DOHH2 (cell line): ENCODE measurements at regions not wholly inside any gene's neighbourhood (a gene's known extent, or its start where the extent isn't known, plus 50 kb on each side); places are given as distances from the start of the nearest gene placed in this dataset.

Source experiments
- H3F3A ChIP-seq: fragments of 200-600 bp; sonication (generic), shearing (Covaris generic); 2 replicates; pipeline ENCODE4 v1.6.0; 2016; ENCODE audit warnings: antibody characterized with exemption, mild to moderate bottlenecking; ENCODE audit not compliant: control insufficient read depth, insufficient read depth
- H3K27ac ChIP-seq: fragments of 200-600 bp; sonication (generic); 2 replicates; pipeline ENCODE4 v1.5.1; 2014; ENCODE audit warnings: low read depth, mild to moderate bottlenecking, low read length, moderate library complexity
- H3K27me3 ChIP-seq: fragments of 200-600 bp; sonication (generic); 2 replicates; pipeline ENCODE4 v1.6.1; 2014; ENCODE audit warnings: mild to moderate bottlenecking, low read length, mixed read lengths; ENCODE audit not compliant: control insufficient read depth
- H3K36me3 ChIP-seq: fragments of 200-600 bp; sonication (generic); 2 replicates; pipeline ENCODE4 v1.6.1; 2014; ENCODE audit warnings: mild to moderate bottlenecking, low read length, moderate library complexity, mixed read lengths; ENCODE audit not compliant: control insufficient read depth
- H3K4me1 ChIP-seq: fragments of 200-600 bp; sonication (generic); 2 replicates; pipeline ENCODE4 v1.6.1; 2014; ENCODE audit warnings: mild to moderate bottlenecking, low read length, mixed read lengths; ENCODE audit not compliant: control insufficient read depth
- H3K4me2 ChIP-seq: fragments of 200-600 bp; sonication (generic); 2 replicates; pipeline ENCODE4 v1.6.0; 2014; ENCODE audit warnings: mild to moderate bottlenecking, low read length, moderate library complexity
- H3K4me3 ChIP-seq: fragments of 200-600 bp; sonication (generic); 2 replicates; pipeline ENCODE4 v1.5.1; 2014; ENCODE audit warnings: mild to moderate bottlenecking, low read length, mixed read lengths
- H3K79me2 ChIP-seq: fragments of 200-600 bp; sonication (generic); 2 replicates; pipeline ENCODE4 v1.6.1; 2014; ENCODE audit warnings: mild to moderate bottlenecking, low read length, mixed read lengths; ENCODE audit not compliant: control insufficient read depth
- H3K9me2 ChIP-seq: fragments of 200-600 bp; sonication (generic); replicated peaks from 2 replicates; pipeline ENCODE4 v1.6.1; 2014; ENCODE audit warnings: mild to moderate bottlenecking, low read length, mixed read lengths; ENCODE audit not compliant: control insufficient read depth
- H3K9me3 ChIP-seq: fragments of 200-600 bp; sonication (generic); 2 replicates; pipeline ENCODE4 v1.6.1; 2014; ENCODE audit warnings: antibody characterized with exemption, low read length, mixed read lengths; ENCODE audit not compliant: control insufficient read depth, insufficient read depth
- H4K20me1 ChIP-seq: fragments of 200-600 bp; sonication (generic); 2 replicates; pipeline ENCODE4 v1.6.0; 2014; ENCODE audit warnings: low read depth, mild to moderate bottlenecking, antibody characterized with exemption, low read length, moderate library complexity; ENCODE audit not compliant: control insufficient read depth, insufficient read depth
- CTCF ChIP-seq: fragments of 200-600 bp; sonication (generic); IDR thresholded peaks from one replicate; pipeline ENCODE4 v1.5.1; 2014; ENCODE audit warnings: antibody characterized with exemption, mild to moderate bottlenecking, low read depth, low read length; ENCODE audit not compliant: poor library complexity, severe bottlenecking
- EZH2phosphoT487 ChIP-seq: fragments of 200-600 bp; sonication (generic); IDR thresholded peaks from 2 replicates; pipeline ENCODE4 v1.6.1; 2017; ENCODE audit warnings: borderline replicate concordance, mild to moderate bottlenecking, antibody characterized with exemption, low read length, moderate library complexity, mixed read lengths

- no peaks in the 10 kb centered on the region for H3K9me2 ChIP-seq
- H3K36me3 ChIP-seq: no peaks in the 10 kb centered on the region
- TF ChIP-seq CTCF (no peak), EZH2phosphoT487 (no peak)
- no peaks in the 10 kb centered on the region for H3F3A ChIP-seq
- H4K20me1 ChIP-seq: no peaks in the 10 kb centered on the region
- H3K27ac ChIP-seq: no peak overlapping the region
- H3K4me2 ChIP-seq: no peak overlapping the region
- H3K79me2 ChIP-seq: no peaks in the 10 kb centered on the region
- no peaks in the 10 kb centered on the region for H3K27me3 ChIP-seq
- H3K4me1 ChIP-seq: no peaks in the 10 kb centered on the region
- H3K4me3 ChIP-seq: no peak overlapping the region
- H3K9me3 ChIP-seq: no peaks in the 10 kb centered on the region
Observed at GRCh38 chr1:80536461-80536860, 1264.3 kb upstream of the ADGRL2 start.

DNA sequence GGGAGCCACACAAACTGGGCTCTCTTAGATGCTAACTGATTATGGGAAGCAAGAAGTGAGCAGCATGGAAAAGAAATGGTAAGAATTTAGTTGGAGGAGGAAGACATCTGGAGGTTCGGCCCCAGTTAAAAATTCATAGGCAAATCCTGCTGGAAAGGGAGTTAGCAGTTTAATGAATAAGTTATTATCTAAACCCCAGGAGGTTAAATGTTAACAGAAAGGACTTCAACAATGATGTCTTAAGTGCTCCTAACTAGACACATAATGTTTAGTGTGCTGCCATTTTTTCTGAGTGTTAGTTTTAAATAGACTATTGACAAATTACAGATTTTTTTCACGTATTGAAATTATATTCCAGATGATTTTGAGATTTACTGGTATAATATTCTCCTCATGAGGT, 1265.3 kb upstream of the ADGRL2 start:
- H3K4me3 ChIP-seq: no peak overlapping the region
- no peak overlapping the region for H3K27ac ChIP-seq
- no peaks in the 10 kb centered on the region for H3K4me1 ChIP-seq
- H3K9me3 ChIP-seq: no peaks in the 10 kb centered on the region
- no peaks in the 10 kb centered on the region for H3K36me3 ChIP-seq
- H4K20me1 ChIP-seq: no peaks in the 10 kb centered on the region
- H3K27me3 ChIP-seq: no peaks in the 10 kb centered on the region
- H3K4me2 ChIP-seq: no peak overlapping the region
- H3K9me2 ChIP-seq: no peaks in the 10 kb centered on the region
- TF ChIP-seq EZH2phosphoT487 (no peak), CTCF (no peak)
- H3K79me2 ChIP-seq: no peaks in the 10 kb centered on the region
- no peaks in the 10 kb centered on the region for H3F3A ChIP-seq

- no peaks in the 10 kb centered on the region for H3K9me3 ChIP-seq
- no peak overlapping the region for H3K4me2 ChIP-seq
- TF ChIP-seq EZH2phosphoT487 (no peak), CTCF (no peak)
- no peak overlapping the region for H3K27ac ChIP-seq
- H3K79me2 ChIP-seq: no peaks in the 10 kb centered on the region
- no peaks in the 10 kb centered on the region for H4K20me1 ChIP-seq
- H3K4me1 ChIP-seq: no peaks in the 10 kb centered on the region
- no peaks in the 10 kb centered on the region for H3F3A ChIP-seq
- H3K36me3 ChIP-seq: no peaks in the 10 kb centered on the region
- H3K4me3 ChIP-seq: no peak overlapping the region
- H3K9me2 ChIP-seq: no peaks in the 10 kb centered on the region
- no peaks in the 10 kb centered on the region for H3K27me3 ChIP-seq
Observed at GRCh38 chr1:80534606-80535360, 1266.0 kb upstream of the ADGRL2 start.
